ENCODE measurements at regions not wholly inside any gene's neighbourhood (a gene's known extent, or its start where the extent isn't known, plus 50 kb on each side); places are given as distances from the start of the nearest gene placed in this dataset.

DNA sequence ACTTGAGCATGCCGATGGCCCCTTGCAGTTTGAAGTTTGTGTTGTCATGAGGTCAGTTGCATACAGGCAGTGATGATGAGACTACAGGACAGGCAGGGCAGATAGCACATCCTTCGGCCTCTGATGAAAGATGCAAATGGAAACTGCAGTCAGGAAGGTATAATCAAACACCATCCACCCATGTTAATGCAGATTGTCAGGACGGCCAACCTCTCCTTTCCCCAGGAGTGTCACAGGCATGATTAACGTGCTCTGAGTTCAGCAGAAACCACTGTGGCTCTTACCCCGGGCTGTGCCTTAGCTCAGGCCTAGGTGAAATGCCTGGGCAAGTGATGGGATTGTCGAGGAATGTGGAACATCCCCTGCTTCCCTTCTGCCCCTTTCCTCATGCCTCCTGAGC, 893.5 kb upstream of the RBFOX1 start:
- TF ChIP-seq, protein P1, sequence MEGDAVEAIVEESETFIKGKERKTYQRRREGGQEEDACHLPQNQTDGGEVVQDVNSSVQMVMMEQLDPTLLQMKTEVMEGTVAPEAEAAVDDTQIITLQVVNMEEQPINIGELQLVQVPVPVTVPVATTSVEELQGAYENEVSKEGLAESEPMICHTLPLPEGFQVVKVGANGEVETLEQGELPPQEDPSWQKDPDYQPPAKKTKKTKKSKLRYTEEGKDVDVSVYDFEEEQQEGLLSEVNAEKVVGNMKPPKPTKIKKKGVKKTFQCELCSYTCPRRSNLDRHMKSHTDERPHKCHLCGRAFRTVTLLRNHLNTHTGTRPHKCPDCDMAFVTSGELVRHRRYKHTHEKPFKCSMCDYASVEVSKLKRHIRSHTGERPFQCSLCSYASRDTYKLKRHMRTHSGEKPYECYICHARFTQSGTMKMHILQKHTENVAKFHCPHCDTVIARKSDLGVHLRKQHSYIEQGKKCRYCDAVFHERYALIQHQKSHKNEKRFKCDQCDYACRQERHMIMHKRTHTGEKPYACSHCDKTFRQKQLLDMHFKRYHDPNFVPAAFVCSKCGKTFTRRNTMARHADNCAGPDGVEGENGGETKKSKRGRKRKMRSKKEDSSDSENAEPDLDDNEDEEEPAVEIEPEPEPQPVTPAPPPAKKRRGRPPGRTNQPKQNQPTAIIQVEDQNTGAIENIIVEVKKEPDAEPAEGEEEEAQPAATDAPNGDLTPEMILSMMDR (IDR thresholded peaks at IDR 0.05): no peak
- no peak for TF ChIP-seq POLR2A (IDR thresholded peaks at IDR 0.05)

Data from heart left ventricle (tissue), 13 donors.